ENCODE measurements at regions not wholly inside any gene's neighbourhood (a gene's known extent, or its start where the extent isn't known, plus 50 kb on each side); places are given as distances from the start of the nearest gene placed in this dataset.
"Not testable (repeated sequence)": the region's sequence is repeated elsewhere in the genome, so short reads cannot be mapped to it uniquely, and the experiment has no call there.

DNA sequence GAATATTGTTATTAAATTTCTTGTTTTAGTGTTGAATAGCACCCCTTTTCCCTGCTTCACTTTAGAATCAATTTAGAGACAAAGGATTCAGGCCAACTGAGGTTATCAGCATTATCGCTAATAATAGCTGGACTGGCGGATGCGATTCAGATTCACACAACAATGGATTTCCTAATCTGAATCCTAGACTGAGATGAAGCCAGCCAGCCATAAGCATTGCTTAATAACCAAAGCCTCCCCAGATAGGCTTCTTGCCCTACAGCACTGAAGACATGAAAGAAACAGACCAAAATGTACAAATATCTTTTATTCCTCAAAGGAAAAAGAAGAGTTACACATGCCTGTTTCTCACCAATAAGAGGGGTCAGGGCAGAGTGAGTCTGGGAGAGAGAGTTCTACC is 94.0 kb upstream of the FBXO28 start:
- H3K4me1 ChIP-seq (ENCODE audit: insufficient read depth, low read length, poor library complexity, severe bottlenecking); BruUV-seq (replicated peaks); intact Hi-C loops (cut with micrococcal nuclease; ENCODE audit: unreplicated experiment); DNase-seq (ENCODE audit: low spot score); H3K27me3 ChIP-seq (replicated peaks; ENCODE audit: insufficient read depth, low read depth, low read length, poor library complexity); H3K27ac ChIP-seq (ENCODE audit: low read depth, low read length, poor library complexity, severe bottlenecking); POLR2A ChIA-PET (ENCODE audit: low non-redundant PET); H3K9me3 ChIP-seq (ENCODE audit: low read depth, low read length, poor library complexity, severe bottlenecking); H3K36me3 ChIP-seq (ENCODE audit: insufficient read depth, low read length, poor library complexity, severe bottlenecking); H3K4me3 ChIP-seq (ENCODE audit: low read depth, low read length, poor library complexity, severe bottlenecking); CTCF ChIA-PET: not testable (repeated sequence)

DNA sequence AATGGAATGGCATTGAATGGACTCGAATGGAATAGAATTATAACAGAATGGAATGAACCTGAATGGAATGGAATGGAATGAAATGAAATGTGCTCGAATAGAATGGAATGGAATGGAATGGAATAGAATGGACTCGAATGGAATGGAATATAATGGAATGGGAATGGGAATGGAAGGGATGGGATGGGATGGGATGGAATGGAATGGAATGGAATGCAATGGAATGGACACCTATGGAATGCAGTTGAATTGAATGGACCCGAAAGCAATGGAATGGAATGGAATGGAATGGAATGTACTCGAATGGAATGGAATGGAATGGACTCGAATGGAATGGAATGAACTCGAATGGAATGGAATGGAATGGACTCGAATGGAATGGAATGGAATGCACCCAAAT is 98.1 kb upstream of the FBXO28 start:
- POLR2A ChIA-PET (ENCODE audit: low non-redundant PET); H3K36me3 ChIP-seq (ENCODE audit: insufficient read depth, low read length, poor library complexity, severe bottlenecking); H3K4me1 ChIP-seq (ENCODE audit: insufficient read depth, low read length, poor library complexity, severe bottlenecking); intact Hi-C loops (cut with micrococcal nuclease; ENCODE audit: unreplicated experiment); BruUV-seq (replicated peaks); CTCF ChIA-PET; H3K27ac ChIP-seq (ENCODE audit: low read depth, low read length, poor library complexity, severe bottlenecking); H3K4me3 ChIP-seq (ENCODE audit: low read depth, low read length, poor library complexity, severe bottlenecking); DNase-seq (ENCODE audit: low spot score); H3K27me3 ChIP-seq (replicated peaks; ENCODE audit: insufficient read depth, low read depth, low read length, poor library complexity): not testable (repeated sequence)
- peaks cover 29% of the 10 kb centered on the region for H3K9me3 ChIP-seq (ENCODE audit: low read depth, low read length, poor library complexity, severe bottlenecking)

DNA sequence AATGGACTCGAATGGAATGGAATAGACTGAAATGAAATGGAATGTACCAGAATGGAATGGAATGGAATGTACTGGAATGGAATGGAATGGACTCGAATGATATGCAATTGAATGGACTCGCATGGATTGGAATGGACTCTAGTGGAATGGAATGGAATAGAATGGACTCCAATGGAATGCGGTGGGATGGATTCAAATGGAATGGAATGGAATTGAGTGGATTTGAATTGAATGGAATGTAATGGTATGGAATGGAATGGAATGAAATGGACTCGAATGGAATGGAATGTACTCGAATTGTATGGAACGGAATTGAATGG is 99.6 kb upstream of the FBXO28 start:
- TF ChIP-seq, protein P1, sequence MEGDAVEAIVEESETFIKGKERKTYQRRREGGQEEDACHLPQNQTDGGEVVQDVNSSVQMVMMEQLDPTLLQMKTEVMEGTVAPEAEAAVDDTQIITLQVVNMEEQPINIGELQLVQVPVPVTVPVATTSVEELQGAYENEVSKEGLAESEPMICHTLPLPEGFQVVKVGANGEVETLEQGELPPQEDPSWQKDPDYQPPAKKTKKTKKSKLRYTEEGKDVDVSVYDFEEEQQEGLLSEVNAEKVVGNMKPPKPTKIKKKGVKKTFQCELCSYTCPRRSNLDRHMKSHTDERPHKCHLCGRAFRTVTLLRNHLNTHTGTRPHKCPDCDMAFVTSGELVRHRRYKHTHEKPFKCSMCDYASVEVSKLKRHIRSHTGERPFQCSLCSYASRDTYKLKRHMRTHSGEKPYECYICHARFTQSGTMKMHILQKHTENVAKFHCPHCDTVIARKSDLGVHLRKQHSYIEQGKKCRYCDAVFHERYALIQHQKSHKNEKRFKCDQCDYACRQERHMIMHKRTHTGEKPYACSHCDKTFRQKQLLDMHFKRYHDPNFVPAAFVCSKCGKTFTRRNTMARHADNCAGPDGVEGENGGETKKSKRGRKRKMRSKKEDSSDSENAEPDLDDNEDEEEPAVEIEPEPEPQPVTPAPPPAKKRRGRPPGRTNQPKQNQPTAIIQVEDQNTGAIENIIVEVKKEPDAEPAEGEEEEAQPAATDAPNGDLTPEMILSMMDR (conservative IDR thresholded peaks at IDR 0.05; ENCODE audit: low read depth, low read length) = no peak
- TF ChIP-seq EZH2 (IDR thresholded peaks at IDR 0.05; ENCODE audit: borderline replicate concordance, low read depth, low read length, poor library complexity, severe bottlenecking) = no peak
- Histone ChIP-seq H3K4me1 (ENCODE audit: insufficient read depth, low read length, poor library complexity, severe bottlenecking) (no peaks in the 10 kb centered on the region), H3K36me3 (ENCODE audit: insufficient read depth, low read length, poor library complexity, severe bottlenecking) (no peaks in the 10 kb centered on the region), H3K27me3 (replicated peaks; ENCODE audit: insufficient read depth, low read depth, low read length, poor library complexity) (no peaks in the 10 kb centered on the region), H3K4me3 (ENCODE audit: low read depth, low read length, poor library complexity, severe bottlenecking) (no peak overlapping the region), H3K27ac (ENCODE audit: low read depth, low read length, poor library complexity, severe bottlenecking) (no peak overlapping the region), H3K9me3 (ENCODE audit: low read depth, low read length, poor library complexity, severe bottlenecking) (peaks cover 29% of the 10 kb centered on the region)
- no peak for DNase-seq (ENCODE audit: low spot score)
- ChIA-PET CTCF (no interaction called here), POLR2A (ENCODE audit: low non-redundant PET) (no interaction called here)
- BruUV-seq (replicated peaks) = no TSS peak
- intact Hi-C loops (cut with micrococcal nuclease; ENCODE audit: unreplicated experiment) = no loop called here

DNA sequence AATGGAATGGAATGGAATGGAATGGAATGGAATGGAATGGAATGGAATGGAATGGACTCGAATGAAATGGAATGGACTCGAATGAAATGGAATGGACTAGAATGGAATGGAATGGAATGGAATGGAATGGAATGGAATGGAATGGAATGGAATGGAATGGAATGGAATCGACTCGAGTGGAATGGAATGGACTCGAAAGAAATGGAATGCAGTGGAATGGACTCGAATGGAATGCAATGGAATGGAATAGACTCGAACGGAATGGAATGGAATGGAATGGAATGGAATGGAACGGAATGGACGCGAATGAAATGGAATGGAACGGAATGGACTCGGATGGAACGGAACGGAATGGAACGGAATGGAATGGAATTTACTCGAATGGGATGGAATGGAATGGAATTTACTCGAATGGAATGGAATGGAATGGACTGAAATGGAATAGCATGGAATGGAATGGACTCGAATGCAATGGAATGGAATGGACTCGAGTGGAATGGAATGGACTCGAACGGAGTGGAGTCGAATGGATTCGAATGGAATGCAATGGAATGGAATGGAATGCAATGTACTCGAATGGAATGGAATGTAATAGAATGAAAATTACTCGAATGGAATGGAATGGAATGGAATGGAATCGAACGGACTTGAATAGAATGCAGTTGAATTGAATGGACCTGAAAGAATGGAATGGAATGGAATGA is 100.1 kb upstream of the FBXO28 start:
- H3K27ac ChIP-seq (ENCODE audit: low read depth, low read length, poor library complexity, severe bottlenecking); CTCF ChIA-PET; H3K27me3 ChIP-seq (replicated peaks; ENCODE audit: insufficient read depth, low read depth, low read length, poor library complexity); H3K36me3 ChIP-seq (ENCODE audit: insufficient read depth, low read length, poor library complexity, severe bottlenecking); BruUV-seq (replicated peaks); H3K4me1 ChIP-seq (ENCODE audit: insufficient read depth, low read length, poor library complexity, severe bottlenecking); DNase-seq (ENCODE audit: low spot score); POLR2A ChIA-PET (ENCODE audit: low non-redundant PET); H3K4me3 ChIP-seq (ENCODE audit: low read depth, low read length, poor library complexity, severe bottlenecking); intact Hi-C loops (cut with micrococcal nuclease; ENCODE audit: unreplicated experiment): not testable (repeated sequence)
- H3K9me3 ChIP-seq (ENCODE audit: low read depth, low read length, poor library complexity, severe bottlenecking) = peaks cover 29% of the 10 kb centered on the region

DNA sequence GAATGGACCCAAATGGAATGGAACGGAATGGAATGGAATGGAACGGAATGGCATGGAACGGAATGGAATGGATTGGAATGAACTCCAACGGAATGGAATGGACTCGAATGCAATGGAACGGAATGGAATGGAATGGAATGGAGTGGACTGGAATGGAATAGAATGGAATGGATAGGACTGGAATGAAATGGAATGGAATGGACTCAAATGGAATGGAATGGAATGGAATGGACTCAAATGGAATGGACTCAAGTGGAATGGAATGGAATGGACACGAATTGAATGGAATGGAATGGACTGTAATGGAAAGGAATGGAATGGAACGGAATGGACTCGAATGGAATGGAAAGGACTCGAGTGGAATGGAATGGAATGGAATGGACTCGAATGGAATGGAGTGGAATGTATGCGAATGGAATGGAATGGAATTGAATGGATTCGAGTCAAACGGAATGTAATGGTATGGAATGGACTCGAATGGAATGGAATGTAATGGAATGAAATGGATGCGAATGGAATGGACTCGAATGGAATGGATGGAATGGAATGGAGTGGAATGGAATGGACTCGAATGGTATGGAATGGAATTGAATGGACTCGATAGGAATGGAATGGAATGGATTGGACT is 101.0 kb upstream of the FBXO28 start:
- intact Hi-C loops (cut with micrococcal nuclease; ENCODE audit: unreplicated experiment); H3K4me3 ChIP-seq (ENCODE audit: low read depth, low read length, poor library complexity, severe bottlenecking); POLR2A ChIA-PET (ENCODE audit: low non-redundant PET); H3K27me3 ChIP-seq (replicated peaks; ENCODE audit: insufficient read depth, low read depth, low read length, poor library complexity); BruUV-seq (replicated peaks); H3K36me3 ChIP-seq (ENCODE audit: insufficient read depth, low read length, poor library complexity, severe bottlenecking); CTCF ChIA-PET; H3K4me1 ChIP-seq (ENCODE audit: insufficient read depth, low read length, poor library complexity, severe bottlenecking); H3K27ac ChIP-seq (ENCODE audit: low read depth, low read length, poor library complexity, severe bottlenecking): not testable (repeated sequence)
- peak; percentile 17 for DNase-seq (ENCODE audit: low spot score)
- H3K9me3 ChIP-seq (ENCODE audit: low read depth, low read length, poor library complexity, severe bottlenecking) = peaks cover 29% of the 10 kb centered on the region

DNA sequence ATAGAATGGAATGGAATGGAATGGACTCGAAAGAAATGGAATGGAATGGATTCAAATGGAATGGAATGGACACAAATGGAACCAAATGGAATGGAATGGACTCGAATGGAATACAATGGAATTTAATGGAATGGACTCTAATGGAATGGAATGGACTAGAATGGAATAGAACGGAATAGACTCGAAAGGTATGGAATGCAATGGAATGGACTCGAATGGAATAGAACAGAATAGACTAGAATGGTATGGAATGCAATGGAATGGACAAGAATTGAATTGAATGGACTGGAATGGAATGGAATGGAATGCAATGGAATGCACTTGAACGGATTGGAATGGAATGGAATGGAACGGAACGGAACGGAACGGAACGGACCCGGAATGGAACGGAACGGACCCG is 101.7 kb upstream of the FBXO28 start:
- POLR2A ChIA-PET (ENCODE audit: low non-redundant PET); intact Hi-C loops (cut with micrococcal nuclease; ENCODE audit: unreplicated experiment); CTCF ChIA-PET; H3K4me3 ChIP-seq (ENCODE audit: low read depth, low read length, poor library complexity, severe bottlenecking); BruUV-seq (replicated peaks); H3K27ac ChIP-seq (ENCODE audit: low read depth, low read length, poor library complexity, severe bottlenecking); DNase-seq (ENCODE audit: low spot score); H3K36me3 ChIP-seq (ENCODE audit: insufficient read depth, low read length, poor library complexity, severe bottlenecking); H3K4me1 ChIP-seq (ENCODE audit: insufficient read depth, low read length, poor library complexity, severe bottlenecking); H3K27me3 ChIP-seq (replicated peaks; ENCODE audit: insufficient read depth, low read depth, low read length, poor library complexity): not testable (repeated sequence)
- peaks cover 29% of the 10 kb centered on the region for H3K9me3 ChIP-seq (ENCODE audit: low read depth, low read length, poor library complexity, severe bottlenecking)

DNA sequence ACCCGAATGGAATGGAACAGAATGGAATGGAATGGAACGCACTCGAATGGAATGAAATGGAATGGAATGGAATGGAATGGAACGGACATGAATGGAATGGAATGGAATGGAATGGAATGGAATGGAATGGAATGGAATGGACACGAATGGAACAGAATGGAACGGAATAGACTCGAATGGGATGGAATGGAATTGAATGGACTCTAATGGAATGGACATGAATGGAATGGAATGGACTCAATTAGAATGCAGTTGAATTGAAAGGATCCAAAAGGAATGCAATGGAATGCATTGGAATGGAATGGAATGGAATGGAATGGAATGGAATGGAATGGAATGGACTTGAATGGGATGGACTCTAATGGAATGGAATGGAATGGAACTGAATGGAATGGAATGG is 102.2 kb upstream of the FBXO28 start:
- CTCF ChIA-PET; H3K4me3 ChIP-seq (ENCODE audit: low read depth, low read length, poor library complexity, severe bottlenecking); DNase-seq (ENCODE audit: low spot score); H3K4me1 ChIP-seq (ENCODE audit: insufficient read depth, low read length, poor library complexity, severe bottlenecking); H3K27me3 ChIP-seq (replicated peaks; ENCODE audit: insufficient read depth, low read depth, low read length, poor library complexity); intact Hi-C loops (cut with micrococcal nuclease; ENCODE audit: unreplicated experiment); POLR2A ChIA-PET (ENCODE audit: low non-redundant PET); BruUV-seq (replicated peaks); H3K36me3 ChIP-seq (ENCODE audit: insufficient read depth, low read length, poor library complexity, severe bottlenecking); H3K27ac ChIP-seq (ENCODE audit: low read depth, low read length, poor library complexity, severe bottlenecking): not testable (repeated sequence)
- H3K9me3 ChIP-seq (ENCODE audit: low read depth, low read length, poor library complexity, severe bottlenecking) = peaks cover 29% of the 10 kb centered on the region
